ENCODE measurements at regions not wholly inside any gene's neighbourhood (a gene's known extent, or its start where the extent isn't known, plus 50 kb on each side); places are given as distances from the start of the nearest gene placed in this dataset.
A peak's percentile ranks its signal among the peaks of the same experiment; 100 is the strongest.

- TF ChIP-seq, protein P1, sequence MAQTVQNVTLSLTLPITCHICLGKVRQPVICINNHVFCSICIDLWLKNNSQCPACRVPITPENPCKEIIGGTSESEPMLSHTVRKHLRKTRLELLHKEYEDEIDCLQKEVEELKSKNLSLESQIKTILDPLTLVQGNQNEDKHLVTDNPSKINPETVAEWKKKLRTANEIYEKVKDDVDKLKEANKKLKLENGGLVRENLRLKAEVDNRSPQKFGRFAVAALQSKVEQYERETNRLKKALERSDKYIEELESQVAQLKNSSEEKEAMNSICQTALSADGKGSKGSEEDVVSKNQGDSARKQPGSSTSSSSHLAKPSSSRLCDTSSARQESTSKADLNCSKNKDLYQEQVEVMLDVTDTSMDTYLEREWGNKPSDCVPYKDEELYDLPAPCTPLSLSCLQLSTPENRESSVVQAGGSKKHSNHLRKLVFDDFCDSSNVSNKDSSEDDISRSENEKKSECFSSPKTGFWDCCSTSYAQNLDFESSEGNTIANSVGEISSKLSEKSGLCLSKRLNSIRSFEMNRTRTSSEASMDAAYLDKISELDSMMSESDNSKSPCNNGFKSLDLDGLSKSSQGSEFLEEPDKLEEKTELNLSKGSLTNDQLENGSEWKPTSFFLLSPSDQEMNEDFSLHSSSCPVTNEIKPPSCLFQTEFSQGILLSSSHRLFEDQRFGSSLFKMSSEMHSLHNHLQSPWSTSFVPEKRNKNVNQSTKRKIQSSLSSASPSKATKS (CRISPR knock-in tag; IDR thresholded peaks at IDR 0.05): no peak
- no peak for TF ChIP-seq ZSCAN29 (CRISPR knock-in tag; conservative IDR thresholded peaks at IDR 0.05)
- peak; percentile 78; the same call in 1 of the 2 replicates for TF ChIP-seq AHDC1 (CRISPR knock-in tag; IDR thresholded peaks at IDR 0.05; ENCODE audit: borderline replicate concordance)
- TF ChIP-seq CENPX (CRISPR knock-in tag; IDR thresholded peaks at IDR 0.05): no peak
- no peak for TF ChIP-seq GFI1 (CRISPR knock-in tag; IDR thresholded peaks at IDR 0.05; ENCODE audit: borderline replicate concordance)
- TF ChIP-seq SRSF4 (IDR thresholded peaks at IDR 0.05; ENCODE audit: low read depth, low read length, poor library complexity, severe bottlenecking): no peak
- no peak for TF ChIP-seq TCF12 (IDR thresholded peaks at IDR 0.05)
- no peak for TF ChIP-seq TCF12 (CRISPR knock-in tag; IDR thresholded peaks at IDR 0.05)
- no peak for TF ChIP-seq ZNF574 (CRISPR knock-in tag; IDR thresholded peaks at IDR 0.05)
- peak; percentile 61 for TF ChIP-seq TEAD3 (CRISPR knock-in tag; optimal IDR thresholded peaks at IDR 0.05; ENCODE audit: borderline replicate concordance)
- no peak for TF ChIP-seq JARID2 (CRISPR knock-in tag; IDR thresholded peaks at IDR 0.05; ENCODE audit: insufficient replicate concordance)
- TF ChIP-seq ZNF205 (CRISPR knock-in tag; IDR thresholded peaks at IDR 0.05): no peak
- peak; percentile 66; the same call in 1 of the 2 replicates for TF ChIP-seq FOSL1 (CRISPR knock-in tag; IDR thresholded peaks at IDR 0.05; ENCODE audit: borderline replicate concordance)
- no peak for TF ChIP-seq KLF6 (CRISPR knock-in tag; IDR thresholded peaks at IDR 0.05)
- TF ChIP-seq DPF2 (CRISPR knock-in tag; IDR thresholded peaks at IDR 0.05; ENCODE audit: borderline replicate concordance, low read depth): peak; percentile 31; the same call in 1 of the 2 replicates
- TF ChIP-seq NR2F1 (CRISPR knock-in tag; IDR thresholded peaks at IDR 0.05): peak; percentile 47 to 59; a peak in 2 of 4 replicates
Measured at GRCh38 chr21:36647279-36648093, 51.4 kb upstream of the SIM2 start (continued).

Data from HepG2 (cell line).